HCT116 (cell line): ENCODE measurements at regions not wholly inside any gene's neighbourhood (a gene's known extent, or its start where the extent isn't known, plus 50 kb on each side); places are given as distances from the start of the nearest gene placed in this dataset.

Source experiments
- ATAC-seq: fragments of 200-7000 bp; cut with Tn5 transposase; 2 replicates; pipeline ENCODE4 v1.9.1; 2020; ENCODE audit warnings: mild to moderate bottlenecking, moderate library complexity
- BruUV-seq: library from RNA; stranded (reverse); fragments of 400-500 nt; replicated peaks from 2 replicates; lab custom pipeline; 2021; lab: Mats Ljungman, UMichigan
- CTCF ChIA-PET: fragments of 300-600 bp; sonication (Branson Sonifier 250); formaldehyde crosslinking; loops from one replicate; lab custom pipeline; 2021; ENCODE audit warnings: antibody characterized with exemption; lab: Charles Lee
- POLR2A ChIA-PET: fragments of 300-600, 350-600 bp; sonication (Branson Sonifier 250); formaldehyde crosslinking; loops from one replicate; lab custom pipeline; 2021; ENCODE audit warnings: antibody characterized with exemption; lab: Charles Lee
- RAD21 ChIA-PET, 2 experiments: fragments of 300-600 bp; sonication (Branson Sonifier 250); formaldehyde crosslinking; loops; one replicate each; lab custom pipeline; 2023; ENCODE audit warnings: low total read pairs in 2 of 2; ENCODE audit not compliant: uncharacterized antibody in 2 of 2, unreplicated experiment in 2 of 2, low non-redundant PET in 1 of 2; lab: Charles Lee
- DNase-seq: peaks from one replicate; pipeline ENCODE4 v3.0.0-alpha.2; 2010; ENCODE audit warnings: low read depth, low spot score
- H2AFZ ChIP-seq: fragments of 200-600 bp; shearing (Covaris generic), sonication (generic); 2 replicates; pipeline ENCODE4 v1.6.1; 2017; ENCODE audit warnings: low read depth, mixed run types, mixed read lengths, antibody characterized with exemption, low read length; ENCODE audit not compliant: poor library complexity, severe bottlenecking
- H3K27ac ChIP-seq: 2 replicates; pipeline ENCODE4 v1.5.1; 2012; ENCODE audit warnings: low read depth, low read length
- H3K27me3 ChIP-seq: fragments of 200-600 bp; sonication (generic); 2 replicates; pipeline ENCODE4 v1.6.1; 2016; ENCODE audit warnings: mixed run types, low read length, mixed read lengths; ENCODE audit not compliant: insufficient read depth
- H3K36me3 ChIP-seq, 2 experiments: fragments of 200-500 bp in 1 of 2; fragments of 200-600 bp in 1 of 2; sonication (Bioruptor generic) in 1 of 2; sonication (generic) in 1 of 2; 2 replicates each; pipeline versions ENCODE4 v1.5.1 to v1.6.1; 2014 to 2016; ENCODE audit warnings: low read length in 2 of 2, inconsistent platforms in 1 of 2, mixed read lengths in 1 of 2, mixed run types in 1 of 2; ENCODE audit not compliant: insufficient read depth in 2 of 2, control insufficient read depth in 1 of 2
- H3K4me1 ChIP-seq, 2 experiments: fragments of 200-600 bp in 1 of 2; sonication (generic) in 1 of 2; 2 replicates each; pipeline versions ENCODE4 v1.5.1 to v1.6.1; 2012 to 2017; ENCODE audit warnings: low read length in 2 of 2, inconsistent platforms in 1 of 2, mild to moderate bottlenecking in 1 of 2, mixed read lengths in 1 of 2, mixed run types in 1 of 2, moderate library complexity in 1 of 2; ENCODE audit not compliant: insufficient read depth in 2 of 2, control insufficient read depth in 1 of 2
- H3K4me2 ChIP-seq: fragments of 200-600 bp; sonication (generic); 2 replicates; pipeline ENCODE4 v1.6.1; 2017; ENCODE audit warnings: mixed run types, low read length, mixed read lengths
- H3K4me3 ChIP-seq, 2 experiments: fragments of 200-600 bp in 1 of 2; sonication (generic) in 1 of 2; replicated peaks in 1 of 2; 2 replicates each; pipeline ENCODE4 v1.5.1; 2011 to 2016; ENCODE audit warnings: low read length in 2 of 2, control low read depth in 1 of 2, low read depth in 1 of 2, mild to moderate bottlenecking in 1 of 2, mixed read lengths in 1 of 2, mixed run types in 1 of 2
- H3K79me2 ChIP-seq: fragments of 200-600 bp; sonication (generic); 2 replicates; pipeline ENCODE4 v1.6.1; 2017; ENCODE audit warnings: mild to moderate bottlenecking, mixed run types, low read length, moderate library complexity, mixed read lengths; ENCODE audit not compliant: insufficient read depth
- H3K9ac ChIP-seq: fragments of 200-600 bp; sonication (generic); 2 replicates; pipeline ENCODE4 v1.6.1; 2016; ENCODE audit warnings: low read length, mixed read lengths
- H3K9me2 ChIP-seq: fragments of 200-600 bp; sonication (generic), shearing (Covaris generic); 2 replicates; pipeline ENCODE4 v1.6.1; 2017; ENCODE audit warnings: mixed run types, mild to moderate bottlenecking, moderate library complexity; ENCODE audit not compliant: insufficient read depth
- H3K9me3 ChIP-seq, 2 experiments: fragments of 200-500 bp in 1 of 2; fragments of 200-600 bp in 1 of 2; sonication (Bioruptor generic) in 1 of 2; sonication (generic) in 1 of 2; 2 replicates each; pipeline ENCODE4 v1.6.1; 2014 to 2017; ENCODE audit warnings: low read length in 2 of 2, mixed read lengths in 2 of 2, inconsistent platforms in 1 of 2, low read depth in 1 of 2, mild to moderate bottlenecking in 1 of 2, mixed run types in 1 of 2, moderate library complexity in 1 of 2; ENCODE audit not compliant: control insufficient read depth in 1 of 2, insufficient read depth in 1 of 2
- H4K20me1 ChIP-seq: fragments of 200-600 bp; sonication (generic), shearing (Covaris generic); 2 replicates; pipeline ENCODE4 v1.6.1; 2017; ENCODE audit warnings: mixed run types, mild to moderate bottlenecking, moderate library complexity; ENCODE audit not compliant: insufficient read depth
- ATF3 ChIP-seq: IDR thresholded peaks from 2 replicates; pipeline ENCODE4 v1.6.1; 2012
- CBX3 ChIP-seq: IDR thresholded peaks from 2 replicates; pipeline ENCODE4 v1.6.1; 2012; ENCODE audit warnings: low read depth
- CEBPB ChIP-seq: IDR thresholded peaks from 2 replicates; pipeline ENCODE4 v1.6.1; 2012; ENCODE audit warnings: low read depth
- CTCF ChIP-seq, 3 experiments: fragments of 200-600 bp in 1 of 3; sonication (generic) in 1 of 3; IDR thresholded peaks in 2 of 3; conservative IDR thresholded peaks in 1 of 3; 2 replicates each; pipeline ENCODE4 v1.5.1; 2012 to 2017; ENCODE audit warnings: low read depth in 2 of 3, low read length in 2 of 3, antibody characterized with exemption in 1 of 3, borderline replicate concordance in 1 of 3, control low read depth in 1 of 3, mild to moderate bottlenecking in 1 of 3, mixed read lengths in 1 of 3, mixed run types in 1 of 3, moderate library complexity in 1 of 3; ENCODE audit not compliant: insufficient read depth in 1 of 3
- ELF1 ChIP-seq: IDR thresholded peaks from 2 replicates; pipeline ENCODE4 v1.6.1; 2012; ENCODE audit warnings: low read depth, borderline replicate concordance
- EZH2 ChIP-seq: fragments of 200-600 bp; sonication (generic); IDR thresholded peaks from 2 replicates; pipeline ENCODE4 v1.6.1; 2017; ENCODE audit warnings: antibody characterized with exemption, mixed run types
- EZH2phosphoT487 ChIP-seq: fragments of 200-600 bp; IDR thresholded peaks from 2 replicates; pipeline ENCODE4 v1.6.1; 2018; ENCODE audit warnings: antibody characterized with exemption, borderline replicate concordance
- JUND ChIP-seq: IDR thresholded peaks from 2 replicates; pipeline ENCODE4 v1.6.1; 2012
- MAX ChIP-seq: IDR thresholded peaks from 2 replicates; pipeline ENCODE4 v1.6.1; 2012
- POLR2A ChIP-seq: IDR thresholded peaks from 2 replicates; pipeline ENCODE4 v1.7.0; 2011; ENCODE audit warnings: borderline replicate concordance; ENCODE audit not compliant: insufficient read depth, insufficient read length; ENCODE audit errors: extremely low read depth
- POLR2AphosphoS5 ChIP-seq: IDR thresholded peaks from 2 replicates; pipeline ENCODE4 v1.6.1; 2011; ENCODE audit warnings: mild to moderate bottlenecking, low read depth, low read length, moderate library complexity
- RAD21 ChIP-seq: IDR thresholded peaks from 2 replicates; pipeline ENCODE4 v1.6.1; 2012; ENCODE audit warnings: low read depth, mild to moderate bottlenecking
- SIN3A ChIP-seq: IDR thresholded peaks from 2 replicates; pipeline ENCODE4 v1.6.1; 2012; ENCODE audit warnings: low read depth
- SP1 ChIP-seq: IDR thresholded peaks from 2 replicates; pipeline ENCODE4 v1.6.1; 2012; ENCODE audit warnings: low read depth
- SRF ChIP-seq: IDR thresholded peaks from 2 replicates; pipeline ENCODE4 v1.6.1; 2012; ENCODE audit warnings: low read depth
- TCF7L2 ChIP-seq: IDR thresholded peaks from 2 replicates; pipeline ENCODE4 v1.7.0; 2011; ENCODE audit warnings: borderline replicate concordance, inconsistent platforms; ENCODE audit not compliant: insufficient read depth, insufficient read length; ENCODE audit errors: extremely low read depth
- YY1 ChIP-seq: IDR thresholded peaks from 2 replicates; pipeline ENCODE4 v1.6.1; 2011; ENCODE audit warnings: low read length, low read depth, moderate library complexity, mild to moderate bottlenecking; ENCODE audit not compliant: insufficient replicate concordance; ENCODE audit errors: extremely low read depth
- ZBTB33 ChIP-seq: IDR thresholded peaks from 2 replicates; pipeline ENCODE4 v1.6.1; 2011; ENCODE audit warnings: mild to moderate bottlenecking, low read length, moderate library complexity; ENCODE audit not compliant: insufficient replicate concordance; ENCODE audit errors: extremely low read depth
- ZFX ChIP-seq: fragments of 450-650 bp; IDR thresholded peaks from 2 replicates; pipeline ENCODE4 v1.6.1; 2017
- ZNF274 ChIP-seq: fragments of 200-500 bp; sonication (Bioruptor generic); IDR thresholded peaks from 2 replicates; pipeline ENCODE4 v1.6.1; 2014; ENCODE audit warnings: mild to moderate bottlenecking, low read depth, low read length, inconsistent platforms
- intact Hi-C: fragments of 100-400 bp; cut with micrococcal nuclease; formaldehyde crosslinking; loops from 2 replicates; pipeline ENCODE4 v1.10.0; 2022

- Histone ChIP-seq H3K27ac (no peak overlapping the region), H3K4me2 (no peak overlapping the region), H3K79me2 (no peaks in the 10 kb centered on the region), H3K9ac (no peak overlapping the region), H3K36me3 (no peaks in the 10 kb centered on the region), H3K9me3 (no peaks in the 10 kb centered on the region), H4K20me1 (no peaks in the 10 kb centered on the region), H3K9me2 (no peaks in the 10 kb centered on the region), H3K4me3 (no peak overlapping the region), H3K4me1 (no peaks in the 10 kb centered on the region), H3K27me3 (no peaks in the 10 kb centered on the region), H2AFZ (no peak overlapping the region)
- ATAC-seq (no peak), DNase-seq (no peak)
- ChIA-PET POLR2A (no interaction called here), RAD21 (no interaction called here), CTCF (interaction anchor here (0.6 to 1.7 kb wide), 3 partner anchors 55 to 1281 kb away, joined by 3 read pairs; no protein-coding TSS in a partner anchor)
- no peak for TF ChIP-seq ELF1
- TF ChIP-seq EZH2phosphoT487: no peak
- TF ChIP-seq CTCF (IDR thresholded peaks at IDR 0.05 in 2 of 3, conservative IDR thresholded peaks at IDR 0.05 in 1 of 3; ENCODE audit: borderline replicate concordance in 1 of 3, insufficient read depth in 1 of 3, low read depth in 2 of 3, low read length in 2 of 3): no peak
- TF ChIP-seq SP1: no peak
- no peak for TF ChIP-seq SRF
- no peak for TF ChIP-seq MAX
- no peak for TF ChIP-seq TCF7L2
- TF ChIP-seq ZBTB33: no peak
- no peak for TF ChIP-seq POLR2A
- TF ChIP-seq ZFX: no peak
- TF ChIP-seq SIN3A: no peak
- TF ChIP-seq YY1: no peak
- no peak for TF ChIP-seq ATF3
- no peak for TF ChIP-seq EZH2
- no peak for TF ChIP-seq CEBPB
- no peak for TF ChIP-seq ZNF274
- no peak for TF ChIP-seq JUND
- TF ChIP-seq CBX3: no peak
- no peak for TF ChIP-seq RAD21
- no peak for TF ChIP-seq POLR2AphosphoS5
- no TSS peak for BruUV-seq
- intact Hi-C loops: no loop called here
Observed at GRCh38 chr6:105487040-105487790, 84.3 kb upstream of the PREP start.
